ENCODE measurements at regions not wholly inside any gene's neighbourhood (a gene's known extent, or its start where the extent isn't known, plus 50 kb on each side); places are given as distances from the start of the nearest gene placed in this dataset.
"Not testable (repeated sequence)": the region's sequence is repeated elsewhere in the genome, so short reads cannot be mapped to it uniquely, and the experiment has no call there.

- DNase-seq (ENCODE audit: low spot score), result no peak
Observed at GRCh38 chr20:11511821-11512220, 405.9 kb upstream of the BTBD3 start.

GRCh38 chr20:11513241-11513745, 404.4 kb upstream of the BTBD3 start:
- DNase-seq (ENCODE audit: low spot score), result not testable (repeated sequence)

- no peak for DNase-seq (ENCODE audit: low spot score)
Observed at GRCh38 chr20:11516448-11516847, 401.2 kb upstream of the BTBD3 start.

- DNase-seq (ENCODE audit: low spot score), result no peak
Observed at GRCh38 chr20:11520596-11520995, 397.1 kb upstream of the BTBD3 start.

- no peak for DNase-seq (ENCODE audit: low spot score)
Observed at GRCh38 chr20:11521476-11522365, 396.0 kb upstream of the BTBD3 start.

- no peak for DNase-seq (ENCODE audit: low spot score)
Observed at GRCh38 chr20:11522366-11522741, 395.3 kb upstream of the BTBD3 start.

GRCh38 chr20:11529047-11529446, 388.6 kb upstream of the BTBD3 start:
- DNase-seq (ENCODE audit: low spot score), result no peak

- DNase-seq (ENCODE audit: low spot score), result no peak
Observed at GRCh38 chr20:11537032-11537431, 380.7 kb upstream of the BTBD3 start.

- no peak for DNase-seq (ENCODE audit: low spot score)
Observed at GRCh38 chr20:11539450-11539849, 378.2 kb upstream of the BTBD3 start.

- no peak for DNase-seq (ENCODE audit: low spot score)
Observed at GRCh38 chr20:11540558-11540957, 377.1 kb upstream of the BTBD3 start.

GRCh38 chr20:11542645-11543044, 375.0 kb upstream of the BTBD3 start:
- DNase-seq (ENCODE audit: low spot score), result no peak

GRCh38 chr20:11544029-11544678, 373.5 kb upstream of the BTBD3 start:
- peak; percentile 55 for DNase-seq (ENCODE audit: low spot score)

- DNase-seq (ENCODE audit: low spot score), result no peak
Observed at GRCh38 chr20:11546939-11547338, 370.8 kb upstream of the BTBD3 start.

GRCh38 chr20:11549172-11550103, 368.3 kb upstream of the BTBD3 start:
- DNase-seq (ENCODE audit: low spot score), result no peak

- no peak for DNase-seq (ENCODE audit: low spot score)
Observed at GRCh38 chr20:11550657-11551338, 366.9 kb upstream of the BTBD3 start.

GRCh38 chr20:11551479-11551878, 366.2 kb upstream of the BTBD3 start:
- DNase-seq (ENCODE audit: low spot score), result no peak

- peak; percentile 35 for DNase-seq (ENCODE audit: low spot score)
Observed at GRCh38 chr20:11553603-11554002, 364.1 kb upstream of the BTBD3 start.

- no peak for DNase-seq (ENCODE audit: low spot score)
Observed at GRCh38 chr20:11555510-11555909, 362.2 kb upstream of the BTBD3 start.

GRCh38 chr20:11556410-11556809, 361.3 kb upstream of the BTBD3 start:
- DNase-seq (ENCODE audit: low spot score), result no peak

GRCh38 chr20:11564491-11564890, 353.2 kb upstream of the BTBD3 start:
- DNase-seq (ENCODE audit: low spot score), result no peak

GRCh38 chr20:11569163-11569562, 348.5 kb upstream of the BTBD3 start:
- no peak for DNase-seq (ENCODE audit: low spot score)

- no peak for DNase-seq (ENCODE audit: low spot score)
Observed at GRCh38 chr20:11573507-11573906, 344.2 kb upstream of the BTBD3 start.

Data from AG08395 (cell line).